Astrocyte (in vitro differentiated cells and primary cell): ENCODE measurements at regions not wholly inside any gene's neighbourhood (a gene's known extent, or its start where the extent isn't known, plus 50 kb on each side); places are given as distances from the start of the nearest gene placed in this dataset.

Source experiments
- EZH2 ChIP-seq: IDR thresholded peaks from 2 replicates; pipeline ENCODE4 v1.6.1; 2012; ENCODE audit warnings: mild to moderate bottlenecking, low read length, inconsistent platforms; ENCODE audit not compliant: insufficient read depth
- TF ChIP-seq, protein P1 (sequence below): IDR thresholded peaks from 2 replicates; pipeline ENCODE4 v1.5.1; 2011; ENCODE audit warnings: low read depth, mild to moderate bottlenecking, inconsistent platforms, low read length, moderate library complexity; ENCODE audit not compliant: insufficient read depth

DNA sequence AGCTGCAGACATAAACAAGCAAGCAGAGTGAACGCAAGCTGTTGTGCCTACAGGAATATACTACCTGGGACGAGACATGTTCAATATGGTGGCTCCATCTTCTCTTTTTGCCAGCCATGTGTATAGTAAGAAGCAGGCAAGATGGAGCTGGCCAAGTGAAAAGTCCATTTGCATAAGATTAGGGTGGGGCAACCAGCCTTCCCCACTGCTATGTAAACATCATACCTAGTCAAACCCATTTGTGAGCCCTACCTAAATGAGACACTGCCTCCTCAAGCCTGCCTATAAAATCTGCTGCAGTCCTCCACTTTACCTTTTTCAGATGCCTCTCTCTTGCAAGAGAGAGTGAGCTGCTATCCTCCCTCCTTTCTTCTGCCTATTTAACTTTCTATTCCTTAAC is 370.1 kb upstream of the PMFBP1 start:
- TF ChIP-seq, protein P1, sequence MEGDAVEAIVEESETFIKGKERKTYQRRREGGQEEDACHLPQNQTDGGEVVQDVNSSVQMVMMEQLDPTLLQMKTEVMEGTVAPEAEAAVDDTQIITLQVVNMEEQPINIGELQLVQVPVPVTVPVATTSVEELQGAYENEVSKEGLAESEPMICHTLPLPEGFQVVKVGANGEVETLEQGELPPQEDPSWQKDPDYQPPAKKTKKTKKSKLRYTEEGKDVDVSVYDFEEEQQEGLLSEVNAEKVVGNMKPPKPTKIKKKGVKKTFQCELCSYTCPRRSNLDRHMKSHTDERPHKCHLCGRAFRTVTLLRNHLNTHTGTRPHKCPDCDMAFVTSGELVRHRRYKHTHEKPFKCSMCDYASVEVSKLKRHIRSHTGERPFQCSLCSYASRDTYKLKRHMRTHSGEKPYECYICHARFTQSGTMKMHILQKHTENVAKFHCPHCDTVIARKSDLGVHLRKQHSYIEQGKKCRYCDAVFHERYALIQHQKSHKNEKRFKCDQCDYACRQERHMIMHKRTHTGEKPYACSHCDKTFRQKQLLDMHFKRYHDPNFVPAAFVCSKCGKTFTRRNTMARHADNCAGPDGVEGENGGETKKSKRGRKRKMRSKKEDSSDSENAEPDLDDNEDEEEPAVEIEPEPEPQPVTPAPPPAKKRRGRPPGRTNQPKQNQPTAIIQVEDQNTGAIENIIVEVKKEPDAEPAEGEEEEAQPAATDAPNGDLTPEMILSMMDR: no peak
- TF ChIP-seq EZH2: no peak
